ENCODE measurements at regions not wholly inside any gene's neighbourhood (a gene's known extent, or its start where the extent isn't known, plus 50 kb on each side); places are given as distances from the start of the nearest gene placed in this dataset.
"Not testable (repeated sequence)": the region's sequence is repeated elsewhere in the genome, so short reads cannot be mapped to it uniquely, and the experiment has no call there.

DNA sequence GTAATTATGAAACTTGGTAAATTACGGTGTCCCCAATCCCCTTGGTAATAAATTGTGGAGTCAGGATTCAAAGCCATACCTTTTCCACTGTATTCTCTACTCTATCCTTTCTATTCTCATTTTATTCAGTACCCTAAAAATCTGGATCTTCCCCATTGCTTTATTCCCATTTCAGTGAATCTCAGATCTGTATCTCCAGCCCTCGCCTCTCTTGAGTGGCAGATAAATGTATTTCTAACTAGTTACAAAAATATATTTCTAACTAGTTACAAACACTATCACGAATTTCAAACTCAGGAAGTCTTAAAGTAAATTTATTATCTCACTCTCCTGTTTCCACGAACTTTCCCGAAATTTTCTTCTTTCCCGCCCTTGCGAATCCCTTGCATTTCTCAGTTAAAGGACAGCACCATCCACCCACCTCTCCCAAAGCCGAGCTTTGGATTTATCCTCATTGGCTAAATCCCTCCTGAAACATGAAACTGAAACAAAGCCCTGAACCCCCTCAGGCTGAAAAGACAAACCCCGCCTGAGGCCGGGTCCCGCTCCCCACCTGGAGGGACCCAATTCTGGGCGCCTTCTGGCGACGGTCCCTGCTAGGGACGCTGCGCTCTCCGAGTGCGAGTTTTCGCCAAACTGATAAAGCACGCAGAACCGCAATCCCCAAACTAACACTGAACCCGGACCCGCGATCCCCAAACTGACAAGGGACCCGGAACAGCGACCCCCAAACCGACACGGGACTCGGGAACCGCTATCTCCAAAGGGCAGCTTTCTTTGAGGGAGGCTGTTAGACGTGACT, 164.3 kb upstream of the PABPC3 start:
- peak overlapping the region; percentile 46 for H3K9ac ChIP-seq (ENCODE audit: low read length)
- no peaks in the 10 kb centered on the region for H3K36me3 ChIP-seq (ENCODE audit: control insufficient read depth, insufficient read depth, low read length)
- peak overlapping the region; percentile 60 for H3K4me3 ChIP-seq (ENCODE audit: low read depth, low read length)

DNA sequence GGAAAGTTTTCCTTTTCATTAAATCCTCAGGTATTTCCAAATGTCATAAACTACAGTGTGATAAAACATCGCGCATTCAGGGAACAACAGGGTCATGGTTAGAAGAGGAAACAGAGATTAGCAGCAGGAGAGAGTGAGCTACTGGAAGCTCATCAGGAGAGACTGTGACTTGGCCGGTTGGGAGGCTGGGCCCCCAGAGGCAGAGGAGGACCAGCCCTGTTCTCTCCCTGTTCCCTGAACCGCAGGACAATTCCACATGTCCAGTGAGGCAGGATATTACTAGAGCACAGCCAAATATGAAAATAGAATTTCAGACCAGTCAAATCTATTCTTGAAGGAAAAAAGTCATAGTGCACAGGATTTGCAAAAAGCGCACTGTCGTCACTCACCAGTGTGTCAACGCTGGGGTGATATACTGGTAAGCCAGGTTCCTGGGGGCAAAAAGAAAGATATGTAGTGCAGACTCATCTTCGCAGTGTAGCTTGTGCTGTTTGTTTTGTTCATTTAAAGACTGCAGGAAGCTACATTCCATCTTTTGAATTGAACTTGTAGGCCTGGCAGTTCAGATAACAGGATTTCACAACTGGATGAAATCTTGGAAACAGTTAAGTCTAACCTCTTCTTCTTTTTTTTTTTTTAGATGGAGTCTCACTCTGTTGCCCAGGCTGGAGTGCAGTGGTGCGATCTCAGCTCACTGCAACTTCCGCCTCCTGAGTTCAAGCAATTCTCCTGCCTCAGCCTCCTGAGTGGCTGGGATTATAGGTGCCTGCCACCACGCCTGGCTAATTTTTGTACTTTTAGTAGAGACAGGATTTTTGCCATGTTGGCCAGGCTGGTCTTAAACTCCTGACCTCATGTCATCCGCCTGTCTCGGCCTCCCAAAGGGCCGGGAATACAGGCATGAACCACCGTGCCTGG, 162.6 kb upstream of the PABPC3 start:
- peaks cover 12% of the 10 kb centered on the region; the same call in 1 of the 2 replicates for H3K4me1 ChIP-seq (ENCODE audit: control insufficient read depth, insufficient read depth, low read length)
- not testable (repeated sequence) for H3K9me3 ChIP-seq (ENCODE audit: control insufficient read depth, insufficient read depth, low read depth, low read length); H3K9ac ChIP-seq (ENCODE audit: low read length); H3K27ac ChIP-seq (ENCODE audit: low read depth, low read length); H3K4me3 ChIP-seq (ENCODE audit: low read depth, low read length); H3K36me3 ChIP-seq (ENCODE audit: control insufficient read depth, insufficient read depth, low read length)
- H3K27me3 ChIP-seq (ENCODE audit: control insufficient read depth, insufficient read depth, low read length) = peaks cover 16% of the 10 kb centered on the region

More for the DNA sequence above, 164.3 kb upstream of the PABPC3 start:
- no peak overlapping the region for H3K27ac ChIP-seq (ENCODE audit: low read depth, low read length)
- H3K4me1 ChIP-seq (ENCODE audit: control insufficient read depth, insufficient read depth, low read length) = peaks cover 8% of the 10 kb centered on the region; the same call in 1 of the 2 replicates
- H3K9me3 ChIP-seq (ENCODE audit: control insufficient read depth, insufficient read depth, low read depth, low read length) = no peaks in the 10 kb centered on the region
- H3K27me3 ChIP-seq (ENCODE audit: control insufficient read depth, insufficient read depth, low read length) = peaks cover 14% of the 10 kb centered on the region

DNA sequence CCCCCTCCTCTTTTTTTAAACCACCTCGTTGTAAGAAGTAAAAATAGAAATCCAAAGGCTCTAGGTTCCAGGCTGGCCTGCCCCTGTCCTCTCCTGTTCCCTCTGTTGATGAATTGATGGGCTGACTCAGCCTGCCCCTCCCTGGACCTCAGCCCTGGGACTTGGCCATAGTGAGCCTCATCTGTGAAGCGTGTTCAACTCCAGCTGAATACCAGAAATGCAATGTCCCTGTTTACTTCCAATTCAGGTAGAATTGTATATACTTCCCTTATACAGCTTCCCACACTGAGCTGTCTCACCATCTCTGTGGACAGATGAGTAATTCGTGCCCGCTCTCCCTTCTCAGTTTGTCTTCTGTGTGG, 161.9 kb upstream of the PABPC3 start:
- not testable (repeated sequence) for H3K4me3 ChIP-seq (ENCODE audit: low read depth, low read length); H3K9me3 ChIP-seq (ENCODE audit: control insufficient read depth, insufficient read depth, low read depth, low read length); H3K27ac ChIP-seq (ENCODE audit: low read depth, low read length); H3K9ac ChIP-seq (ENCODE audit: low read length); H3K36me3 ChIP-seq (ENCODE audit: control insufficient read depth, insufficient read depth, low read length)
- peaks cover 18% of the 10 kb centered on the region; the same call in 1 of the 2 replicates for H3K4me1 ChIP-seq (ENCODE audit: control insufficient read depth, insufficient read depth, low read length)
- peaks cover 19% of the 10 kb centered on the region for H3K27me3 ChIP-seq (ENCODE audit: control insufficient read depth, insufficient read depth, low read length)

DNA sequence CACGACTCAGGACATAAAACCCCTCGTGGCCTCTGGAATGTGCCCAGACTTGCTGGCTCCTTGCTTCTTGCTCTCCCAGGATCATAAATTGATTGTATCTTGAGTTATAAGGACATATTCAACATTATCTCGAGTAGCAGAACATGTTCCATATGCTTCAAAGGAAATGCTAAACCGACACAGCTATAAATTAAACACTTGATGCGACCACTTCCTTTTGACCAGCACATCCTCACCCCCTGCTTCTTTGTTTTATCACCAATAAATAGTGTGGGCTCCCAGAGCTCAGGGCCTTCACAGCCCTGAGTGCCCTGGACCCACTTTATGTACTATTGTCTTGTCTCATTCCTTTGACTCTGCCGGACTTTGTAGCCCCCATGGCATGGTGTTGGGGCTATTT, 157.0 kb upstream of the PABPC3 start:
- H3K9me3 ChIP-seq (ENCODE audit: control insufficient read depth, insufficient read depth, low read depth, low read length) = no peaks in the 10 kb centered on the region
- no peak overlapping the region for H3K27ac ChIP-seq (ENCODE audit: low read depth, low read length)
- H3K4me3 ChIP-seq (ENCODE audit: low read depth, low read length) = no peak overlapping the region
- H3K27me3 ChIP-seq (ENCODE audit: control insufficient read depth, insufficient read depth, low read length) = peaks cover 4% of the 10 kb centered on the region; the same call in 1 of the 2 replicates
- peaks cover 17% of the 10 kb centered on the region; the same call in 1 of the 2 replicates for H3K4me1 ChIP-seq (ENCODE audit: control insufficient read depth, insufficient read depth, low read length)
- no peak overlapping the region for H3K9ac ChIP-seq (ENCODE audit: low read length)
- H3K36me3 ChIP-seq (ENCODE audit: control insufficient read depth, insufficient read depth, low read length) = no peaks in the 10 kb centered on the region

DNA sequence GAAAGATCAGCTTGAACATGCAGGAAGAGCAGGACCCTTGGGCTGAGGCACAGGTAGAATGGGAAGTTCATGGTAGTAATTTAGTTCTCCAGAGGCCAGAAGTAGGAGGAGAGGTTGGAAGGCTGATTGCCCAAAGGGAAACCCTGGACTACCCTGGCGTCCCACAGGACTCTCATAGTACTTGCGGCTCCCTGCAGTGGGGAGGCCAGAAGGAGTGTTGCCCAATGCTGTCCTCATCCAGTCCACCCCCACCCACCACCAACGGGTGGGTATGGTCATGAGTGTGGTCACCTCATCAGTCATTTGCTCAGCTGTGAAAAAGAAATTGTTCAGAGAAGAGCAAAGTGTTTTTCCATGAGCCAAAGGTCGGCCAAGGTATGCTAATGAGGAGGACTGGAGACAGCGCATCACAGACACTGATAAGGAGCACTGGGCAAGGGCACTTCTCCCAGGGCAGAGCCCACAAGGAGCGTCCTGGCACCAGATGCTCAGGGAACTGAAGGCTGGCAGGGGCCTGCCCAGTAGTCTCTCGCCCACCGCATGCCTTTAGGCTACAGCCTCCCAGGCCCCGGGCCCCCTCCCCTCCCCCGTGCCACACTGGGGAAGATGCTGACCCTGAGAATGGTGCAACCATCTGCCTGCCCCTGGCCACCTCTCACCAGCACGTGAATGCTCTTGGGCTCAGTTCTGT, 154.8 kb upstream of the PABPC3 start:
- H3K4me1 ChIP-seq (ENCODE audit: control insufficient read depth, insufficient read depth, low read length) = peaks cover 17% of the 10 kb centered on the region; the same call in 1 of the 2 replicates
- H3K4me3 ChIP-seq (ENCODE audit: low read depth, low read length); H3K9ac ChIP-seq (ENCODE audit: low read length); H3K27ac ChIP-seq (ENCODE audit: low read depth, low read length); H3K36me3 ChIP-seq (ENCODE audit: control insufficient read depth, insufficient read depth, low read length); H3K27me3 ChIP-seq (ENCODE audit: control insufficient read depth, insufficient read depth, low read length); H3K9me3 ChIP-seq (ENCODE audit: control insufficient read depth, insufficient read depth, low read depth, low read length): not testable (repeated sequence)

DNA sequence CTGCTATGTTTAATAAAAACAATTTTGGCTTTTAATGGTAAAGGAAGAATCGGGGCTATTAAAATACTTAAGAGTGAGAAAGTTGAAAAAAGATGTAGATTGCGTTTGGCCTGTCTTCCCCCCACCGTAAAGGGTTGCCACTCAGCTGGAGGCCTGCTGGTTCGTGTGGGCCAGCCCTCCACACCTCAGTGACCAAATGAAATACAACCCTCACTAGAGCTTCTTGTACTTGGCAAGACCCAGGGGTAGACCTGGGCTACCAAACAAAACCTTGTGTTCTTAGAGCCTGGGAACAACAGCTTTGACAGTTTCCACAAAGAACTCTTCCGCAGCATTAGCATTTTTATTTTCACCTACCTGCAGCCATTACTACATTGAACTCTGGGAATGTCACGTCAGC, 152.8 kb upstream of the PABPC3 start:
- Histone ChIP-seq H3K9me3 (ENCODE audit: control insufficient read depth, insufficient read depth, low read depth, low read length) (no peaks in the 10 kb centered on the region), H3K4me1 (ENCODE audit: control insufficient read depth, insufficient read depth, low read length) (peaks cover 15% of the 10 kb centered on the region; the same call in 1 of the 2 replicates), H3K36me3 (ENCODE audit: control insufficient read depth, insufficient read depth, low read length) (no peaks in the 10 kb centered on the region), H3K27ac (ENCODE audit: low read depth, low read length) (no peak overlapping the region), H3K9ac (ENCODE audit: low read length) (no peak overlapping the region), H3K4me3 (ENCODE audit: low read depth, low read length) (no peak overlapping the region), H3K27me3 (ENCODE audit: control insufficient read depth, insufficient read depth, low read length) (peaks cover 4% of the 10 kb centered on the region; the same call in 1 of the 2 replicates)

DNA sequence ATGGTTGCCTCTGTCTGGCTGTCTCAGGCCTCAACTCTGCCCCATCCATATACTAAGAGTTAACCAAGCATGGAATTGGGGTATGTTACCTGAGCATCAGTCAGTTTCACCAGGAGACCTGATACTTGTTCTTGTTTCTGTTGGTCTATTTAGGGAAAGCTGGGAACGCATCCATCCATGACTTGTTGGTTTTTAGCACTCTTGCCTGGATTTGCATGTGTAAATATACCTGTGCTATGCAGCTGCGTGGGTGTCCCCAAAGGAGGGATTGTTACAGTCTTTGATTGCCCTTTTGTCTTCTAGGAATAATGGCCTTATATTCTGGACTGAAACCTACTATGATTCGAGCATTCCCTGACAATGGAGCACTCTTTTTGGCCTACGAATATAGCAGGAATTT, 151.9 kb upstream of the PABPC3 start:
- not testable (repeated sequence) for H3K4me1 ChIP-seq (ENCODE audit: control insufficient read depth, insufficient read depth, low read length); H3K36me3 ChIP-seq (ENCODE audit: control insufficient read depth, insufficient read depth, low read length); H3K9ac ChIP-seq (ENCODE audit: low read length); H3K27ac ChIP-seq (ENCODE audit: low read depth, low read length); H3K4me3 ChIP-seq (ENCODE audit: low read depth, low read length); H3K27me3 ChIP-seq (ENCODE audit: control insufficient read depth, insufficient read depth, low read length); H3K9me3 ChIP-seq (ENCODE audit: control insufficient read depth, insufficient read depth, low read depth, low read length)

DNA sequence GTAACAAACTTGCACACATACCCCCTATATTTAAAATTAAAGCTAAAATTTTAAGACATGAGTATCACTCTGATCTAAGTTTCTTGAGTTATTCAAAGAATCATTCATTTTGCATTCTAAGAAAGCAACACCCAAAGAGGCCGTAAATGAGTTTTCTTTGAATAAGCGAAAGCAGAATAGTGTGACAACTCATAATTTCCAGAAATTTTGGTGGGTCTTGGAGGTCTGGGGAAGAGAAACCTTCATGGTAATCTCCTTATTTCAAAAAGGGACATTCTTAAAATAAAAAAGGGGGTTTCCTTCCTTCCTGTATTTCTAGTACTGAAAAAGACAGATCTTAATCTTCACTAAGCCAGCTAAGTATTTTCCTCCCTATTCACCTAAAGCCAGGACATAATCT, 147.0 kb upstream of the PABPC3 start:
- H3K4me1 ChIP-seq (ENCODE audit: control insufficient read depth, insufficient read depth, low read length); H3K9me3 ChIP-seq (ENCODE audit: control insufficient read depth, insufficient read depth, low read depth, low read length); H3K9ac ChIP-seq (ENCODE audit: low read length); H3K27ac ChIP-seq (ENCODE audit: low read depth, low read length); H3K27me3 ChIP-seq (ENCODE audit: control insufficient read depth, insufficient read depth, low read length); H3K36me3 ChIP-seq (ENCODE audit: control insufficient read depth, insufficient read depth, low read length); H3K4me3 ChIP-seq (ENCODE audit: low read depth, low read length): not testable (repeated sequence)

DNA sequence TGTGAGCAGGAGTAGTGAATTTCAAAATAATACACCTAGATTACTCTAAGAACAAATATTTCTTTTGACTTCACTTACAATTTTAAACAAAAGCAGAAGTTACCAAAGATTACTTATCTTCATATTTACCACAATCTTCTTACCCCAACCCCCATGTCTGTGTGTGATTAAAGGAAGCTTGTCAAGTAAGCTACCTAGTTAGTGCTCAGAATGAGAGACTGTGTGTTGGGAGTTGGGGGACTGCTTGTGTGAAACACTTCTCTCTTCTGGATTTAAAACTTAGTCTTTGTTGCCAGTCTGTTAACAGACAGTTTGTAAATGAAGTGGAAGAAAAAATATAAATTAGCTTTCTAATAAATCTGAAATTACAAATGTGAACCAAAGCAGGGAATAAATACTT, 145.3 kb upstream of the PABPC3 start:
- H3K9me3 ChIP-seq (ENCODE audit: control insufficient read depth, insufficient read depth, low read depth, low read length); H3K4me1 ChIP-seq (ENCODE audit: control insufficient read depth, insufficient read depth, low read length); H3K9ac ChIP-seq (ENCODE audit: low read length); H3K36me3 ChIP-seq (ENCODE audit: control insufficient read depth, insufficient read depth, low read length); H3K27me3 ChIP-seq (ENCODE audit: control insufficient read depth, insufficient read depth, low read length); H3K27ac ChIP-seq (ENCODE audit: low read depth, low read length); H3K4me3 ChIP-seq (ENCODE audit: low read depth, low read length): not testable (repeated sequence)

DNA sequence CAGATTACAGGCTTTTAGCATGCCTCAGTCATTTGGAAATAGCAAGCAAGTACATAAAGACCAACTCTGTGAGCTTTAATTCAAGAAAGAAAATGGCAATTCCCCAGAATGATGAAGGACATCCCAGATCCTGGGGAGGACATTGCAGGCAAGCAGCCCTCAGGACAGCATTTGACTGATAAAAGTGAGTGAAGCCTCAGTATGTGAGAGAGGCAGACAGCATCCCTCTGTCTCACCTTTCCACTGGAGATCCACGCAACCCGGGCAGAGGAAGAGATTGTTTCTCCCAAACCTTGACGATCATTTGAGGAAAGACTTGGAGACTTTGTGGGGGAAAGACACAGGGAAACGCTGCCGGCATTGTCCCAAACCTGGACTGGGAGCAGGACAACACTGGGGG, 128.0 kb upstream of the PABPC3 start:
- H3K4me3 ChIP-seq (ENCODE audit: low read depth, low read length) = peak overlapping the region; percentile 54
- not testable (repeated sequence) for H3K4me1 ChIP-seq (ENCODE audit: control insufficient read depth, insufficient read depth, low read length); H3K36me3 ChIP-seq (ENCODE audit: control insufficient read depth, insufficient read depth, low read length); H3K27ac ChIP-seq (ENCODE audit: low read depth, low read length); H3K9me3 ChIP-seq (ENCODE audit: control insufficient read depth, insufficient read depth, low read depth, low read length); H3K27me3 ChIP-seq (ENCODE audit: control insufficient read depth, insufficient read depth, low read length)
- H3K9ac ChIP-seq (ENCODE audit: low read length) = peak overlapping the region; percentile 68

DNA sequence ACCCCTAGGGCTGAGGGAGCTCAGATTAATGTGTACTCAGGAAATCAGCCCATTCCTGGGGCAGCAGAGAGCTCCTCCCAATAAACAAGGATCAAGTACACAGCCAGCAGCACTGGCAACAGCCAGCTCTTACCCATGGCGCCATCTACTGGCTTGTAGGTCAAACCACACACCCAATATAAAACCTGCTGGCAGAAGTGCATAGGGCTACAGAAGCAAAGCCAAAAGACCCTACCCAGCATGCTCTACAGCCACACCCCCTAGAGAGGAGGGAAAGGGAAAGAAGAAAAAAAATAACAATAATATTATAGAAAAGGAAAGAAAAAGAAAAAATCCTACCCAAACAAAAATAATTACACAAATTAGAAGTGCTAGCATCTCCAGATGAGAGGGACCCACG, 127.5 kb upstream of the PABPC3 start:
- H3K9ac ChIP-seq (ENCODE audit: low read length) = peak overlapping the region; percentile 68
- peak overlapping the region; percentile 54 for H3K4me3 ChIP-seq (ENCODE audit: low read depth, low read length)
- not testable (repeated sequence) for H3K4me1 ChIP-seq (ENCODE audit: control insufficient read depth, insufficient read depth, low read length); H3K9me3 ChIP-seq (ENCODE audit: control insufficient read depth, insufficient read depth, low read depth, low read length); H3K27ac ChIP-seq (ENCODE audit: low read depth, low read length); H3K36me3 ChIP-seq (ENCODE audit: control insufficient read depth, insufficient read depth, low read length); H3K27me3 ChIP-seq (ENCODE audit: control insufficient read depth, insufficient read depth, low read length)

All from HUES6 (cell line).